Endothelial cell of umbilical vein (primary cell): ENCODE measurements at regions not wholly inside any gene's neighbourhood (a gene's known extent, or its start where the extent isn't known, plus 50 kb on each side); places are given as distances from the start of the nearest gene placed in this dataset.

Source experiments
- BruUV-seq: library from RNA; stranded (reverse); fragments of 400-500 nt; replicated peaks from 2 replicates; lab custom pipeline; 2021; lab: Mats Ljungman, UMichigan
- CTCF ChIA-PET: fragments of 300-600, 350-600 bp; sonication (Branson Sonifier 250); formaldehyde crosslinking; loops from one replicate; lab custom pipeline; 2021; ENCODE audit warnings: antibody characterized with exemption, inconsistent platforms; lab: Charles Lee
- POLR2A ChIA-PET: fragments of 300-600, 350-600 bp; sonication (Branson Sonifier 250); formaldehyde crosslinking; loops from one replicate; lab custom pipeline; 2021; ENCODE audit warnings: antibody characterized with exemption, inconsistent platforms; lab: Charles Lee
- DNase-seq: peaks from one replicate; pipeline ENCODE4 v3.0.0-alpha.2; 2011; ENCODE audit warnings: low read depth, low spot score
- FAIRE-seq: peaks from 2 replicates; lab custom pipeline; 2011; peaks lifted over from hg19 to GRCh38; lab: Jason Lieb, UNC
- H2AFZ ChIP-seq: 2 replicates; pipeline ENCODE4 v1.6.0; 2012; ENCODE audit warnings: low read depth, low read length, control low read depth, inconsistent platforms
- H3K27ac ChIP-seq: 2 replicates; pipeline ENCODE4 v1.5.1; 2011; ENCODE audit warnings: low read depth, mild to moderate bottlenecking, control low read depth, low read length, moderate library complexity; ENCODE audit not compliant: insufficient read depth
- H3K27me3 ChIP-seq, 2 experiments: 2 replicates each; pipeline versions ENCODE4 v1.6.0 to v1.6.1; 2011; ENCODE audit warnings: low read length in 2 of 2, mixed read lengths in 1 of 2; ENCODE audit not compliant: control insufficient read depth in 2 of 2, insufficient read depth in 2 of 2
- H3K36me3 ChIP-seq, 2 experiments: 2 replicates in 1 of 2; 3 replicates in 1 of 2; pipeline ENCODE4 v1.5.1; 2011; ENCODE audit warnings: low read length in 2 of 2, mild to moderate bottlenecking in 1 of 2, moderate library complexity in 1 of 2; ENCODE audit not compliant: control insufficient read depth in 2 of 2, insufficient read depth in 2 of 2; ENCODE audit errors: extremely low read depth in 1 of 2
- H3K4me1 ChIP-seq: 3 replicates; pipeline ENCODE4 v1.5.1; 2011; ENCODE audit warnings: mild to moderate bottlenecking, low read length; ENCODE audit not compliant: control insufficient read depth, insufficient read depth; ENCODE audit errors: extremely low read depth
- H3K4me2 ChIP-seq: 2 replicates; pipeline ENCODE4 v1.6.1; 2011; ENCODE audit warnings: low read length, control low read depth, mixed read lengths; ENCODE audit not compliant: insufficient read depth
- H3K4me3 ChIP-seq, 3 experiments: fragments of 200-600 bp in 1 of 3; sonication (generic), shearing (Covaris generic) in 1 of 3; replicated peaks in 1 of 3; 2 replicates each; pipeline ENCODE4 v1.5.1; 2011 to 2016; ENCODE audit warnings: control low read depth in 3 of 3, low read length in 3 of 3, mild to moderate bottlenecking in 2 of 3, inconsistent platforms in 1 of 3, low read depth in 1 of 3, moderate library complexity in 1 of 3; ENCODE audit not compliant: insufficient read depth in 1 of 3
- H3K79me2 ChIP-seq: 2 replicates; pipeline ENCODE4 v1.6.0; 2012; ENCODE audit warnings: low read length, inconsistent platforms; ENCODE audit not compliant: control insufficient read depth, insufficient read depth
- H3K9ac ChIP-seq: replicated peaks from 2 replicates; pipeline ENCODE3; 2011; ENCODE audit warnings: low read length, control low read depth; ENCODE audit not compliant: insufficient read depth; ENCODE audit errors: extremely low read depth
- H3K9me1 ChIP-seq: replicated peaks from 3 replicates; pipeline ENCODE4 v1.6.0; 2011; ENCODE audit warnings: mild to moderate bottlenecking, low read length; ENCODE audit not compliant: control insufficient read depth, insufficient read depth; ENCODE audit errors: extremely low read depth
- H3K9me3 ChIP-seq: replicated peaks from 2 replicates; pipeline ENCODE4 v1.5.1; 2012; ENCODE audit warnings: low read length, inconsistent platforms; ENCODE audit not compliant: control insufficient read depth, insufficient read depth
- H4K20me1 ChIP-seq: replicated peaks from 2 replicates; pipeline ENCODE3; 2011; ENCODE audit warnings: mild to moderate bottlenecking, low read length; ENCODE audit not compliant: control insufficient read depth, insufficient read depth; ENCODE audit errors: extremely low read depth
- EZH2 ChIP-seq: IDR thresholded peaks from 2 replicates; pipeline ENCODE4 v1.6.1; 2012; ENCODE audit warnings: borderline replicate concordance, low read depth, mild to moderate bottlenecking, moderate library complexity, low read length, inconsistent platforms; ENCODE audit not compliant: severe bottlenecking
- FOS ChIP-seq: IDR thresholded peaks from 2 replicates; pipeline ENCODE4 v1.6.1; 2011; ENCODE audit warnings: mild to moderate bottlenecking, low read length, moderate library complexity, borderline replicate concordance; ENCODE audit not compliant: insufficient read depth
- GATA2 ChIP-seq: IDR thresholded peaks from 2 replicates; pipeline ENCODE4 v1.7.0; 2011; ENCODE audit warnings: low read depth, mild to moderate bottlenecking, moderate library complexity, mixed read lengths, low read length; ENCODE audit not compliant: insufficient read length, insufficient read depth
- JUN ChIP-seq: IDR thresholded peaks from 2 replicates; pipeline ENCODE4 v1.6.1; 2011; ENCODE audit warnings: borderline replicate concordance, low read depth; ENCODE audit not compliant: insufficient read length, insufficient read depth
- MYC ChIP-seq: IDR thresholded peaks from one replicate; pipeline ENCODE4 v1.6.1; 2011; ENCODE audit warnings: mild to moderate bottlenecking, low read depth, low read length
- POLR2A ChIP-seq: IDR thresholded peaks from 2 replicates; pipeline ENCODE4 v1.6.1; 2012; ENCODE audit warnings: low read depth, mild to moderate bottlenecking, control low read depth, low read length
- POLR2AphosphoS5 ChIP-seq: IDR thresholded peaks from 2 replicates; pipeline ENCODE4 v1.6.1; 2012; ENCODE audit warnings: low read depth, mild to moderate bottlenecking, control low read depth, low read length, moderate library complexity; ENCODE audit not compliant: insufficient read depth
- dilution Hi-C: fragments of 300-500 bp; cut with MboI; formaldehyde crosslinking; loops from one replicate; pipeline ENCODE4 v1.15.0; 2019; ENCODE audit warnings: low sequenced_read_pairs; ENCODE audit not compliant: extremely low pct_ligation_motif_present
- intact Hi-C: fragments of 100-400 bp; cut with micrococcal nuclease; formaldehyde crosslinking; loops from one replicate; pipeline ENCODE4 v1.10.0; 2022
- TF ChIP-seq, protein P1 (sequence below): IDR thresholded peaks from 2 replicates; pipeline ENCODE4 v1.6.1; 2011; ENCODE audit not compliant: insufficient read depth, insufficient read length
- TF ChIP-seq, protein P2 (sequence below), 2 donors: IDR thresholded peaks; 1 replicate in 1 of 2; 2 replicates in 1 of 2; pipeline ENCODE4 v1.5.1; 2011; ENCODE audit warnings: low read length in 2 of 2, mild to moderate bottlenecking in 2 of 2, moderate library complexity in 2 of 2, control low read depth in 1 of 2, inconsistent platforms in 1 of 2, low read depth in 1 of 2; ENCODE audit not compliant: insufficient read depth in 1 of 2; ENCODE audit errors: extremely low read depth in 1 of 2

DNA sequence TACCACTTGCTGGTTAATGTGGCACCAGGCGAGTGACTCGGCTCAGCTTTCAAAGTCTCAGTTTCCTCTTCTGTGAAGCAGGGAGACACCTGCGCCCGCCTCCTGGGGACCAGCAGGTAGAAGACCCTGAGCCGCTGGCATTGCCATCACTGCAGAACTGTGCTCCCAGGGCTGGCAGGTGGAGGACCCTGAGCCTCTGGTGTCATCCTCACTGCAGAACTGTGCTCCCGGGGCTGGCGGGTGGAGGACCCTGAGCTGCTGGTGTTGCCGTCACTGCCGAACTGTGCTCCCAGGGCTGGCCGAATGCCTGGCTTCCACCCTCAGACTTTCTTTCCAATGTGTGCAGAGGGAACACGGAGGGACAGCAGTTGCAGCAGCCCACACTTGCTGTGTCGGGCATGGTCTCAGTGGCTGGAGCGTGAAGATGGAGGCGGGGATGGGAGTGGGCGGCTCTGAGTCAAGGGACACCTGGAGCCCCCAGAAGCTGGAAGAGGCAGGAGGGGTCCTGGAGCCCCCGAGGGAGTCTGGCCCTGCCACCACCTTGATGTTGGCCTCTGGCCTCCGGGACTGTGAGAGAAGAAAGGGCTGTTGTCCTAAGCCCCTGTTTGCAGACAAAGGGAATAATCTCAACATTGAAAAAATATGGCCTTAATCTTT is 75.8 kb upstream of the METTL9 start:
- no peak for DNase-seq
- dilution Hi-C loops = no loop called here
- FAIRE-seq = no peak

More for the DNA sequence above, 75.8 kb upstream of the METTL9 start:
- intact Hi-C loops = no loop called here
- Histone ChIP-seq H4K20me1 (no peaks in the 10 kb centered on the region), H3K4me3 (no peak overlapping the region), H3K9ac (no peak overlapping the region), H3K36me3 (no peaks in the 10 kb centered on the region), H3K27me3 (peaks cover 0 to 5% of the 10 kb centered on the region in 2 experiments), H3K9me1 (no peaks in the 10 kb centered on the region), H3K9me3 (no peaks in the 10 kb centered on the region), H3K4me2 (no peak overlapping the region), H3K4me1 (no peaks in the 10 kb centered on the region), H2AFZ (no peak overlapping the region), H3K27ac (no peak overlapping the region), H3K79me2 (peaks cover 9% of the 10 kb centered on the region)
- CTCF ChIA-PET = no interaction called here
- TF ChIP-seq EZH2 = no peak
- TF ChIP-seq, protein P1, sequence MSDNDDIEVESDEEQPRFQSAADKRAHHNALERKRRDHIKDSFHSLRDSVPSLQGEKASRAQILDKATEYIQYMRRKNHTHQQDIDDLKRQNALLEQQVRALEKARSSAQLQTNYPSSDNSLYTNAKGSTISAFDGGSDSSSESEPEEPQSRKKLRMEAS = no peak
- no peak for TF ChIP-seq MYC
- TF ChIP-seq POLR2A = no peak
- TF ChIP-seq, protein P2, sequence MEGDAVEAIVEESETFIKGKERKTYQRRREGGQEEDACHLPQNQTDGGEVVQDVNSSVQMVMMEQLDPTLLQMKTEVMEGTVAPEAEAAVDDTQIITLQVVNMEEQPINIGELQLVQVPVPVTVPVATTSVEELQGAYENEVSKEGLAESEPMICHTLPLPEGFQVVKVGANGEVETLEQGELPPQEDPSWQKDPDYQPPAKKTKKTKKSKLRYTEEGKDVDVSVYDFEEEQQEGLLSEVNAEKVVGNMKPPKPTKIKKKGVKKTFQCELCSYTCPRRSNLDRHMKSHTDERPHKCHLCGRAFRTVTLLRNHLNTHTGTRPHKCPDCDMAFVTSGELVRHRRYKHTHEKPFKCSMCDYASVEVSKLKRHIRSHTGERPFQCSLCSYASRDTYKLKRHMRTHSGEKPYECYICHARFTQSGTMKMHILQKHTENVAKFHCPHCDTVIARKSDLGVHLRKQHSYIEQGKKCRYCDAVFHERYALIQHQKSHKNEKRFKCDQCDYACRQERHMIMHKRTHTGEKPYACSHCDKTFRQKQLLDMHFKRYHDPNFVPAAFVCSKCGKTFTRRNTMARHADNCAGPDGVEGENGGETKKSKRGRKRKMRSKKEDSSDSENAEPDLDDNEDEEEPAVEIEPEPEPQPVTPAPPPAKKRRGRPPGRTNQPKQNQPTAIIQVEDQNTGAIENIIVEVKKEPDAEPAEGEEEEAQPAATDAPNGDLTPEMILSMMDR (IDR thresholded peaks at IDR 0.05; ENCODE audit: extremely low read depth in 1 of 2, insufficient read depth in 1 of 2, low read depth in 1 of 2, low read length in 2 of 2) = no peak
- TF ChIP-seq FOS = no peak
- no peak for TF ChIP-seq GATA2
- no peak for TF ChIP-seq JUN
- no peak for TF ChIP-seq POLR2AphosphoS5
- BruUV-seq = no TSS peak
- POLR2A ChIA-PET = no interaction called here
